Type B pancreatic cell (in vitro differentiated cells): ENCODE measurements at regions not wholly inside any gene's neighbourhood (a gene's known extent, or its start where the extent isn't known, plus 50 kb on each side); places are given as distances from the start of the nearest gene placed in this dataset.
"Not testable (repeated sequence)": the region's sequence is repeated elsewhere in the genome, so short reads cannot be mapped to it uniquely, and the experiment has no call there.

Source experiments
- DNase-seq: peaks from one replicate; pipeline ENCODE4 v3.0.0; 2021; ENCODE audit warnings: mixed read lengths; ENCODE audit not compliant: unreplicated experiment; ENCODE audit errors: extremely low spot score
- H3K27ac Mint-ChIP-seq: 2 replicates; pipeline ENCODE4 v1.8.0; 2021; ENCODE audit warnings: mild to moderate bottlenecking, mixed read lengths
- H3K27me3 Mint-ChIP-seq: 2 replicates; pipeline ENCODE4 v1.8.0; 2021; ENCODE audit warnings: mixed read lengths
- H3K36me3 Mint-ChIP-seq: 2 replicates; pipeline ENCODE4 v1.8.0; 2021; ENCODE audit warnings: mixed read lengths
- H3K4me1 Mint-ChIP-seq: one replicate; pipeline ENCODE4 v1.8.0; 2021; ENCODE audit warnings: mixed read lengths; ENCODE audit not compliant: unreplicated experiment
- H3K4me3 Mint-ChIP-seq: 2 replicates; pipeline ENCODE4 v1.8.0; 2021; ENCODE audit warnings: mild to moderate bottlenecking, mixed read lengths
- H3K9me3 Mint-ChIP-seq: 2 replicates; pipeline ENCODE4 v1.8.0; 2021; ENCODE audit warnings: mixed read lengths
- TF ChIP-seq, protein P1 (sequence below): fragments of 200-600 bp; sonication (generic); conservative IDR thresholded peaks from 2 replicates; pipeline ENCODE4 v1.5.0; 2021; ENCODE audit warnings: antibody characterized with exemption, mild to moderate bottlenecking

DNA sequence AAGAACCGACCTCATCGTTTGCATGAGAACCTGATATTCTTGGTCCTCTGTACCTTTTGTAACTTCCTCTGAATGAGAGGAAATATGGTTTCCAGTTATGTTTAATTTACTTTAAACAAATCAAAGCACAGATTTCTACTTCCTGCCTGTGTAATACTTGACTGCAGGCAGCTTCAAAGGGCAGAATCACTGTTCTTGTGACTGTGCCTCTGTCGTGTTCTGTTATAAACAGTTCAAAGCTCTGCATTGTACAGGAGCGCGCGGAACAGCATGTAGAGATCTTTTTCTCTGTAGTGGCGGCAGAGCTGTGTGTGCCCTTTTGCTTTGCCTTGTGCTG lies 73.2 kb upstream of the CLDN5 start:
- TF ChIP-seq, protein P1, sequence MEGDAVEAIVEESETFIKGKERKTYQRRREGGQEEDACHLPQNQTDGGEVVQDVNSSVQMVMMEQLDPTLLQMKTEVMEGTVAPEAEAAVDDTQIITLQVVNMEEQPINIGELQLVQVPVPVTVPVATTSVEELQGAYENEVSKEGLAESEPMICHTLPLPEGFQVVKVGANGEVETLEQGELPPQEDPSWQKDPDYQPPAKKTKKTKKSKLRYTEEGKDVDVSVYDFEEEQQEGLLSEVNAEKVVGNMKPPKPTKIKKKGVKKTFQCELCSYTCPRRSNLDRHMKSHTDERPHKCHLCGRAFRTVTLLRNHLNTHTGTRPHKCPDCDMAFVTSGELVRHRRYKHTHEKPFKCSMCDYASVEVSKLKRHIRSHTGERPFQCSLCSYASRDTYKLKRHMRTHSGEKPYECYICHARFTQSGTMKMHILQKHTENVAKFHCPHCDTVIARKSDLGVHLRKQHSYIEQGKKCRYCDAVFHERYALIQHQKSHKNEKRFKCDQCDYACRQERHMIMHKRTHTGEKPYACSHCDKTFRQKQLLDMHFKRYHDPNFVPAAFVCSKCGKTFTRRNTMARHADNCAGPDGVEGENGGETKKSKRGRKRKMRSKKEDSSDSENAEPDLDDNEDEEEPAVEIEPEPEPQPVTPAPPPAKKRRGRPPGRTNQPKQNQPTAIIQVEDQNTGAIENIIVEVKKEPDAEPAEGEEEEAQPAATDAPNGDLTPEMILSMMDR: no peak

DNA sequence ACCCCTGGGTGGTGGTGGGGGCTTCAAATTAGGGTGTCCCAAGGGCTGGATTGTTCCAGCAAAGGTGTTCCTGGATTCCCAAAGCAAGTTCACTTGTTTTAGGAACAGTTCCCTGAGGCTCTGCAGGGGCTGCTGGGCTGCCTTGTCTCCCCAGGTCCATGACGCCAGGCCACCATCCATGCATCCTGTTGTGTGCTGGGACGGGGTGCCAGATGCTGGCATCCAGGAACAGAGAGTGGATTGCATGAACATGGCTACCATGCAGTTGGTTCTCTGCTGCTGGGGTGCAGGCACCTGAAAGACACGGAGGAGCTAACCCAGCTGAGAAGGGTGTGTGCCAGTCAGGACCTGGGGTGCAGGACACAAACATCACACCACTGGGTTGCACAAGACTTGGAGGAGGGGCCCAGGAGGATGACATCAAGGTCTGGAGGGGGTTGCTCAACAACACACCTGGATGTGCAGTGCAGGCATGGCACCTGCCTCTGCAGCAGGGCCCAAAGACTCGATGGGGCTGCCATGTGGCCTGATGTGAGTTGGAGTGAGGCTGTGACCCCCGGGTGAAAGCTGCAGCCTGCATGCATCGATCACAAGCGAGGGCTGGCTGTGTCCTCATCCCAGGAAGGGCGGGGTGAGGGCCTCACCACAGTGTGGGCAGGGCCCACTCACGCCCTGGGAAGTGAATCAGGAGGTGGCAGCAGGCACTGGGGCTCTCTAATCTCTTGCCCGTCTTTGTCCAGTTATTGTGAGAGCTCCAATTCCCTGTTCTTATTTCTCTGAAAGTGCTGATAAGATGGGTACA lies 74.0 kb upstream of the CLDN5 start:
- H3K4me1 Mint-ChIP-seq: no peaks in the 10 kb centered on the region
- H3K9me3 Mint-ChIP-seq: no peaks in the 10 kb centered on the region
- DNase-seq: no peak
- H3K27ac Mint-ChIP-seq: no peak overlapping the region
- TF ChIP-seq, protein P1: no peak
- peaks cover 3% of the 10 kb centered on the region for H3K27me3 Mint-ChIP-seq
- no peaks in the 10 kb centered on the region for H3K36me3 Mint-ChIP-seq
- no peak overlapping the region for H3K4me3 Mint-ChIP-seq

More for the DNA sequence above, 73.2 kb upstream of the CLDN5 start:
- H3K4me1 Mint-ChIP-seq: no peaks in the 10 kb centered on the region
- H3K27me3 Mint-ChIP-seq: peaks cover 3% of the 10 kb centered on the region
- no peak overlapping the region for H3K27ac Mint-ChIP-seq
- DNase-seq: no peak
- H3K36me3 Mint-ChIP-seq: no peaks in the 10 kb centered on the region
- no peak overlapping the region for H3K4me3 Mint-ChIP-seq
- no peaks in the 10 kb centered on the region for H3K9me3 Mint-ChIP-seq

DNA sequence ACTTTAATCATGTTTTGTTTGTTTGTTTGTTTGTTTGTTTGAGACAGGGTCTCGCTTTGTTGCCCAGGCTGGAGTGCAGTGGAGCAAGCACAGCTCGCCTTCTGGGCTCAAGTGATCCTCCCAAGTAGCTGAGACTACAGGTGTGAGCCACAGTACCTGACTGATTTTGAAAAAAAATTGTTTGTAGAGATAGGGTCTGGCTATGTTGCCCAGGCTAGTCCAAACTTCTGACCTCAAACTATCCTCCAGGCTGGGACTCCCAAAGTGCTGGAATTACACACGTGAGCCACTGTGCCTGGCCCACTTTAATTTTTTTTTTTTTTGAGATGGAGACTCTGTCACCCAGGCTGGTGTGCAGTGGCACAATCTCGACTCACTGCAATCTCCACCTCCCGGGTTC lies 74.8 kb upstream of the CLDN5 start:
- H3K9me3 Mint-ChIP-seq: no peaks in the 10 kb centered on the region
- no peaks in the 10 kb centered on the region for H3K4me1 Mint-ChIP-seq
- TF ChIP-seq, protein P1: no peak
- H3K27ac Mint-ChIP-seq: no peak overlapping the region
- H3K27me3 Mint-ChIP-seq: peaks cover 3% of the 10 kb centered on the region
- no peak overlapping the region for H3K4me3 Mint-ChIP-seq
- no peak for DNase-seq
- H3K36me3 Mint-ChIP-seq: no peaks in the 10 kb centered on the region

DNA sequence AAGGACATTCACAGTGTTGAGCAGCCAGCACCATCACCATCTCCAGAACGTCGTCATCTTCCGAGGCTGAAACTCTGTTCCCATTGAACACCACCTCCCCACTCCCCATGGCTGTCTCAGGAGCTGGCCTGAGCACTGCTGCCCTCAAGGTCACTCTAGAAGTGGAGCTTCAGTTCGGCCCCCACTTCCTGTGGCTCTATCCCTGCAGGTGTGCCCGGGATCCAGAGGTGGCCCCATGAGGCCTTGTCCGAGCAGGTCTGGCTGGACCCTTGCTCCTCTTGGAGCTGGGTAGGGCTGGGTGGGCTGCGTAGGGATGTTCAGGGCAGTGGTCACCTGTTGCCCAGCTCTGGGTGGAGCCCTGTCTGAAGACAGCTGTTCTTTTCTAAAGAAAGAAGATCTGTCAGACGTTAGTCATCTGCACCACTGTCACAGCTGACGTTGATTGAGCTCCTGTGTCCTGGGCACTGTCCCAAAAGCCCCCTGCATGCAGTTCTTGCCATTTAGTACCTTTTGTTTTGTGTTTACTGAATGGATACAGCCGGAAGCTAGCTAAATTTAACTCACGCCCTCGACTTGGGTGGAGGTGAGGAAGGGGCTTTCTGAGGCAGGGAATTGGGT lies 75.5 kb upstream of the CLDN5 start:
- Mint-ChIP-seq H3K27ac (no peak overlapping the region), H3K27me3 (peaks cover 3% of the 10 kb centered on the region), H3K36me3 (no peaks in the 10 kb centered on the region), H3K4me1 (no peaks in the 10 kb centered on the region), H3K4me3 (no peak overlapping the region), H3K9me3 (no peaks in the 10 kb centered on the region)
- no peak for DNase-seq
- TF ChIP-seq, protein P1: no peak

DNA sequence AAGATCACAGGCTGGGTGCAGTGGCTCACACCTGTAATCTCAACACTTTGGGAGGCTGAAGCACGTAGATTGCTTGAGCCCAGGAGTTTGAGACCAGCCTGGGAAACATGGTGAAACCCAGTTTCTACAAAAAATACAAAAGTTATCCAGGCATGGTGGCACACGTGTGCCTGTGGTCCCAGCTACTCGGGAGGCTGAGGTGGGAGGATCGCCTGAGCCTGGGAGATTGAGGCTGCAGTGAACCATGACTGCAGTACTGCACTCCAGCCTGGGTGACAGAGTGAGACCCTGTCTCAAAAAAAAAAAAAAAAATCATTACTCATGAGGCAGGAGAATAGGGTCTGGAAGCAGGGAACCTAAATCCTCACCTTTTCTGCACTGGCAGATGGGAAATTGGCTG lies 79.1 kb upstream of the CLDN5 start:
- not testable (repeated sequence) for DNase-seq, H3K4me1 Mint-ChIP-seq, H3K9me3 Mint-ChIP-seq, H3K27ac Mint-ChIP-seq, H3K36me3 Mint-ChIP-seq, H3K4me3 Mint-ChIP-seq
- peaks cover 12% of the 10 kb centered on the region for H3K27me3 Mint-ChIP-seq

DNA sequence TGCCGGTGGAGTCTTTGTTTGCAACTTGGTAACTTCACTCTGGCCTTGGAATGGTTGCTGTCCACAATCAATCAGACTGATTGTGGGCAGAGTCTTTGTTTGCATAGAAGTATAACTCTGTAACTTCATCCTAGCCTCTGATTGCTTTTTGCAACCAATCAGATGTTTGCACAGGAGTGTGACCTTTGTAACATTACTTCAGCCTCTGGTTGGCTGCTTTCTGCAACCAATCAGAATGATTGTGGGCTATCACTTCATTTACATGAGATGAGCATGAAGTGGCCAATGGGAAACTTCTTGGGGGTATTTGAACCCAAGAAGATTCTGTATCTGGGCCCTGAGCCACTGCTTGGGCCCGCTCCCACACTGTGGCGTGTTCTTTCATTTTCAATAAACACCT lies 79.6 kb upstream of the CLDN5 start:
- no peak for DNase-seq
- Mint-ChIP-seq H3K36me3 (no peaks in the 10 kb centered on the region), H3K27ac (no peak overlapping the region), H3K4me3 (no peak overlapping the region), H3K9me3 (no peaks in the 10 kb centered on the region), H3K27me3 (peaks cover 12% of the 10 kb centered on the region), H3K4me1 (no peaks in the 10 kb centered on the region)
- TF ChIP-seq, protein P1: no peak
